Skeletal muscle tissue (tissue), 3 donors: ENCODE measurements at regions not wholly inside any gene's neighbourhood (a gene's known extent, or its start where the extent isn't known, plus 50 kb on each side); places are given as distances from the start of the nearest gene placed in this dataset.
"Not testable (repeated sequence)": the region's sequence is repeated elsewhere in the genome, so short reads cannot be mapped to it uniquely, and the experiment has no call there.

Source experiments
- H3K27ac ChIP-seq: one replicate; pipeline ENCODE4 v1.7.0; 2013; ENCODE audit warnings: mild to moderate bottlenecking, low read depth, low read length, inconsistent platforms
- H3K27me3 ChIP-seq, 3 donors: one replicate each; pipeline ENCODE4 v1.7.0; 2013; ENCODE audit warnings: low read length in 3 of 3; ENCODE audit not compliant: control insufficient read depth in 3 of 3, insufficient read depth in 3 of 3
- H3K36me3 ChIP-seq, 3 donors: one replicate each; pipeline ENCODE4 v1.7.0; 2013; ENCODE audit warnings: low read length in 3 of 3; ENCODE audit not compliant: control insufficient read depth in 3 of 3, insufficient read depth in 3 of 3
- H3K4me1 ChIP-seq, 3 donors: one replicate each; pipeline ENCODE4 v1.7.0; 2013; ENCODE audit warnings: low read length in 3 of 3, mild to moderate bottlenecking in 3 of 3; ENCODE audit not compliant: control insufficient read depth in 3 of 3, insufficient read depth in 3 of 3
- H3K4me3 ChIP-seq, 3 donors: one replicate each; pipeline ENCODE4 v1.7.0; 2013; ENCODE audit warnings: low read length in 3 of 3
- H3K9ac ChIP-seq, 3 donors: one replicate each; pipeline ENCODE4 v1.7.0; 2013; ENCODE audit warnings: low read length in 3 of 3, mild to moderate bottlenecking in 3 of 3, moderate library complexity in 2 of 3, low read depth in 1 of 3
- H3K9me3 ChIP-seq, 3 donors: one replicate each; pipeline ENCODE4 v1.7.0; 2013; ENCODE audit warnings: low read length in 3 of 3; ENCODE audit not compliant: control insufficient read depth in 3 of 3
- donor health status: Osteomylitis.

GRCh38 chr20:28603218-28603577 is 2654.3 kb upstream of the DEFB115 start:
- not testable (repeated sequence) for H3K27me3 ChIP-seq, H3K27ac ChIP-seq, H3K4me1 ChIP-seq, H3K36me3 ChIP-seq, H3K9me3 ChIP-seq
- H3K4me3 ChIP-seq = peak overlapping the region; percentile 76 to 87 (median 85)
- peak overlapping the region in 1 of 3 donors; percentile 85 for H3K9ac ChIP-seq

- H3K4me1 ChIP-seq = no peaks in the 10 kb centered on the region
- H3K27ac ChIP-seq = no peak overlapping the region
- no peaks in the 10 kb centered on the region for H3K36me3 ChIP-seq
- H3K27me3 ChIP-seq = no peaks in the 10 kb centered on the region
- no peak overlapping the region for H3K4me3 ChIP-seq
- no peak overlapping the region for H3K9ac ChIP-seq
- H3K9me3 ChIP-seq = peaks cover 0 to 5% (median 3%) of the 10 kb centered on the region in 3 donors
Observed at GRCh38 chr20:28616354-28616753, 2641.1 kb upstream of the DEFB115 start.

- H3K4me3 ChIP-seq, H3K36me3 ChIP-seq, H3K9me3 ChIP-seq, H3K27me3 ChIP-seq, H3K9ac ChIP-seq, H3K4me1 ChIP-seq, H3K27ac ChIP-seq: not testable (repeated sequence)
Observed at GRCh38 chr20:28619956-28620651, 2637.4 kb upstream of the DEFB115 start.

GRCh38 chr20:28625112-28625511 is 2632.4 kb upstream of the DEFB115 start:
- not testable (repeated sequence) for H3K27me3 ChIP-seq, H3K36me3 ChIP-seq, H3K4me1 ChIP-seq, H3K27ac ChIP-seq, H3K4me3 ChIP-seq, H3K9ac ChIP-seq, H3K9me3 ChIP-seq

- H3K4me1 ChIP-seq, H3K27ac ChIP-seq, H3K9me3 ChIP-seq, H3K4me3 ChIP-seq, H3K36me3 ChIP-seq, H3K27me3 ChIP-seq, H3K9ac ChIP-seq: not testable (repeated sequence)
Observed at GRCh38 chr20:28640831-28641230, 2616.6 kb upstream of the DEFB115 start.
